ENCODE measurements at regions not wholly inside any gene's neighbourhood (a gene's known extent, or its start where the extent isn't known, plus 50 kb on each side); places are given as distances from the start of the nearest gene placed in this dataset.
"Not testable (repeated sequence)": the region's sequence is repeated elsewhere in the genome, so short reads cannot be mapped to it uniquely, and the experiment has no call there.

DNA sequence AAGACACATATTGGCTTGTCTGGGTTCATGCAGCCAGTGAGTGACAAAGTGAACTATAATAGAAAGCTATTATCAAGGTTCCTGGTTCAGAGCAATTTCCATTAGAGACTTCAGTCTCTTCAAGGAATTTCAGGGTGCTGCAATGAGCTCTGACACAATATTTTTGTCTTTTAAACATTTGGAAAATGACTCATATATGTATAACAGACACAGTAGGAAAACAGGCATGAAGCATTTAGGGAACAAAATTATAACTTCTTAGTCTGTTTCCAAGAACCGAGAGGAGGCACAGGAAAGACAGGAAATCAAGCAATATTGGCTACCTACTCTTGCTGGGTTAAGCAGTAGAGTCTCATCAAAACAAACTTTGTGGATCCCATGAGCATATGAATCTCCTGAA is 170.4 kb downstream of the PTPRC start:
- no peak for DNase-seq

DNA sequence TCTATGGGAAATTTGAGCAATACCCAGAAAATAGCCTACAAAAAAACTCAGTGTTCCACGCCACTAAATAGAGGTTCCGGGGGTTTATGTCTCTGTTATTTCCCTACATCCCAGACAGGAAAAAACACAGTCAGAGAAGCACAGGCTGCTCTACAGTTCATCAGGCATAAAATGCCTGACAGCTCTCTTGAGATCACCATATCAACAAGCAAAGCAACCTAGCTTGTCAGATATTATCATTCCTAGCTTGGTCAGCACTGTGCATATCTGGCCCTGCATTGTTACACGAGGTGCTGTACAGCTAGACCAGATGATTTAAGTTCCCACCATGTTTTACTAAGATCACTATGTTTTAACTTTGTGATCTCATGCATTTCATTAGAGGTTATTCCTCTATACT is 172.6 kb downstream of the PTPRC start:
- no peak for DNase-seq

DNA sequence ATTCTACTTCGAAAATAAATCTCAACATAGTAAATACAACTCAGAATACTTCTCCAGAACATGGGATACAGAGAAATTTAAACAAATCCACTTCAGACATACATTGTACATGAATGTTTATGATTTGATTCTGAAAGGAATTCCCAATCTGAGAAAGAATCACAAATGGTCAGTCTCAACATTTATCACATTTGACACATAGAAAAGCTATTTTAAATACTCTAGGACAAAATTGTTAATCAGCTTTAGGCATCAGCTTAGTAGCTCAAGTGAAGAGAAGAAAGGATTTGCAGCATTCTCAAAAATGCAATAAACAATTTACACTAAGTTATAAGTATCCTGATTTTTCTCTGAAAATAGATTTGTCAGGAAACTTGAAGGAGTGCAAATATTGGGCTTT is 184.8 kb downstream of the PTPRC start:
- DNase-seq: no peak

DNA sequence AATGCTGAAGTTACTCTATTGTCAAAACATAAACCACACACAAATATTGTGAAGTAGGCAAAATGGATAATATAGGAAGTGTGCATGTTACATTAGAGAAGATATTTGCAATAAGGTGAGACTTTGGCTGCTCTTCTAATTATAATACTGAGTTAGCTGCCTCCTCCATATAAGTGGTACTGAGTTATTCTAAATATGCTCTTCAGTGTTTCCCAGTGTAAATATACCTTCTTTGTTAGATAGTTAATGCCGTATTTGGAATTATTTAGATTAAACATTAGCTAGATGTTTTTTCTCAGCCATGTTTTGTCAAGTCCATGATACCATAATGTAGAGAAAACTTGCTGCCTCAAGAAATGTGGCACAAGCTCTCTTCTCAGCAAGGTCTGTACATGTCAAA is 186.4 kb downstream of the PTPRC start:
- no peak for DNase-seq

DNA sequence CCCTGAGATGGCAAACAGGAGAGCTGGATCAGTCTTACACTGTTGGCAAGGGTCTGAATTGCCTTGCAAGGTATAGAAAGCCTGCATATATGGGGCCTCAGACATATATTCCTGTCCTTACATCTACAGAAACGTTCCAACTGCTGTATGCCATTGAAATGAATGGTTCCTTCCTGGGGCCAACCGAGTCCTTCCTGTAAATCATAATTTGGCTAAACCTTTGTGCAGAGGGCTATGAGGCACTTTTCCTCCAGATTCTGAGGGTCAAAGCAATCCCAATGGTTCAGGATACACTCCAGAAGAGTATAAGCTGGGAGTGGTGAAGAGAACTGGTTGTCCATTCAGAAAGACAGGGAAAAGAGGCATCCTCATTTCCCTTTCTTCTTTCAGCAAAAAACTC is 190.5 kb downstream of the PTPRC start:
- no peak for DNase-seq

DNA sequence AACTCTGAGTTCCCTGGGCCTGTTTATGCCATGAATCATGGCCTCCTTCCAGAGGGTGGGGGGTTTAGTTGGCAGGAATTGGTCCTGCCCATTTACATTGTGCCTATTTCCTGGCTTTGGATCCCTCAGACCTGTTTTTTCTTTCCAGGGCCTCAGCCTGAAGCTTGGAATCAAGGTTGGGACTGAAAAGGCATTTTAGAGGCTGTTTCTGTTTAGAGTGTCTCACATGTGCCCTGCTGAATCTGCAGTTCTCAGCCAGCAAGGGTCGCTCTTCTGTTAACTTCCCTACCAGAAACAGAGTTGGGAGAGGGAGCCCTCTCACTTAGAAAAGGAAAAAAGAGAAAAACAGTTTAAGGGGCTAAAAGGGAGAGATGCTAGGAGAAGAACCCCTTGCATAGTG is 191.1 kb downstream of the PTPRC start:
- no peak for DNase-seq

DNA sequence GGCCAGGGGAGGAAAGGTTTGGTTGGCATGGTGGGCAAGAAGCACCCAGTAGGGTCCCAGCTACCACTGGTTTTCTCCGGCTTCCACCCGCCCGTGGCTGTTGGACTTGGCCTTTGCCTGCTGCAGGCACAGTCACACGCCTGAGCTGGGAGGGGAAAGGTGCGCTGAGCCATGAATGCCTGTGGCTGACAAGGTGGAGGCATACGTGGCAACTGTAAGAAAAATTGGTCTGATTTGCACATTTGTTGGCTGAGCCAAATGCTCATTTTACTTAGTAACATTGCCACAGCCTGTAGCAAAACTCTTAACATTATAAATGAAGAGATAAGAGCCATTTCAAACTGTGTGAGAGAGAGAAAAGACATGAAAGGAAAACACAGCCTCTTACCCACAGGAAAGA is 191.6 kb downstream of the PTPRC start:
- DNase-seq: no peak

DNA sequence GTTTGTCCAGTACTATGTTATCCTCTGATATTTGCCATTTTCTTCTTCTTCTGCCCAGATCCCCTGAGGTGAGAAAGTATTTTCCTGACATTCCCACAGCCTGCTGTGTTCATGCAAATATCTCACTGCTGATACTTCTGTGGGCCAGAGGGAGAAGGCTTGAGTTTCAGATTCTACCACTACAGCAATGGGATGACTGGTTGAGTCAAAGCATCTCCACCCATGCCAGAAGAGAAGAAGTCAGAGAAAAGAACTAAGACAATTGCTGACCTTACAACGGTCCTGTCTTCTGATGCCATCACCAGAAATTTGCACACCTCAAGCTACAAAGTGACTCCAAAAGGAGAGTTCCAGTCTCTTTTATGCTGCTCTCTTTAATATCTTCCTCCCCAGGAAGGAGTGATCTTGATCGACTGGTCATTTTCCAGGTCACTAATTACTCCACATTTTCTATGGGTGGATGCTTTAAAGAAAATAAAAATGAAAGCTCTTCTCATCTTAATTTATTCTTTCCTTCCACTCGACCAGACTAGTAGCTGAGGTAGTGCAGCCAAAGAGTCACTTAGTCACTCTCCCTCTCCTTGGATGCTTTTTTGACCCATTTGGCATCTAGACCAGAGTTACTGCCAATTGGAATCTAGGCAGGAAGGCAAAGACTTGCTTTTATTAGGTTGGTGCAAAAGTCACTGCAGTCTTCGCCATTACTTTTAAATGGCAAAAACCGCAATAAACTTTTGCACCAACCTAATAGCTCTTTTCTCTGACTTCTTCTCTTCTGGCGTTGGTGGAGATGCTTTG is 195.1 kb downstream of the PTPRC start:
- no peak for DNase-seq

DNA sequence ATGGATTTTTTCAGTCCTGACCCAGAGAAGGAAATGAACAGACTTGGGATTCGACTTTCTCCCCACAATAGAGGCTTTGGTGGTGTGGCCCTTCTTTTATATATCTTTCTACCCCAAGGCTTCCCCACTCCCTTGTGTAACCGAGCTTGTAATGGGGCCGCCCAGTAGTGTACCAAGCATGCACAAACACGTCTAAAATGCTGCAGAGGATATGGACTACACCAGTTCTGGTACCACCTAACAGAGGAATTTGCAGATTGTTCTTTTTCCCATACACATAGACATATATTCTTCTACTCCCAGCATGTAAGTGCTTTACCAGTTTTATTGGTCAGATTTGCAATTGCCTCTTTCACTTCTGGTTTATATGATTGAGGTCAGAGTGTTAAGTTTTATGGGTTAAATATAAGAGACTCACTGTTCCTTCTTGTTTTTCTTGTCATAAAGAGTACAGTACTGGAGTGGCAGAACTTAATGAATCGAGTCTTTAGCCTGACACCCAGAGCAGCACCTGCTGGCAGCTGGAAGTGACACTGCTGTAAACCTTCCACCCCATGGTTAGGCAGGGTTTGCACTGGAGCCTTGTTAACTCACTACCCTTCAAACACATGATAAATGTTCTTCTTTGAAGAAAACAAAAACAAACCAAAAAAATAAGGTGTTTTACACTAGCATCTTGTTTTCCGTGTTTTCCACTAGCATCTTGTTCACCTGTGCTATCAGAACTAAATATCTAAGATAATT is 198.6 kb downstream of the PTPRC start:
- no peak for DNase-seq

DNA sequence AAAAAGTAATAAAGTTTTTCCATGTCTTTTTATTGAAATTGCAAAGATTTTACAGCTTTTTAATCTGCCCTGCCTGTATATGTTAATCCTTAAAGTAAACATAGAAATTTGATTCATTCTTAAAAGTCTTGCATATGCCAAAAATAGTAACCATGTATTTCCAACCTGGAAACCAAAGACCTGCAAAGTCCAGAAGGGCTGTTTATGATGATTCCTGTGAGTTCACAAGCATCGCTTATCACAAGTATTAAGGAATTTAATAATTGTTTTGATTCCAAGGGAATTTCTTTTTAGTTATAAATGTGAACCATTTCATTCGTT is 199.1 kb downstream of the PTPRC start:
- no peak for DNase-seq

DNA sequence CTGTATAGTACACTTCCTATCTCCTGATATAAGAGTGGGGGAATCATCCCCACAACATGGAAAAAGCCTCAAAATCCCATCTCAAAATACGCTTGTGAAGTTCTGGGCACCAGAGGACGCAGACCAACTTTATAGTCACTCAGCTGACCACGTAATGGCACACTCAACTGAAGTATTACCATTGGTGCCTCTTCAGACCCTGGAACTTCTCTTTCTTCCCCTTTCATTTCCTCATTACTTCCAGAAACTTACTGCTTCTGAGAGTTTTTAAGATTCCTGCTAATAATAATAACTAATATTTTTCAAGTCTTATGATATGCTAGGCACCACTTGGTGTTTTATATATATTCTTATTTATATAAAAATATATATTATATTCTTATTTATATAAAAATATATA is 202.6 kb downstream of the PTPRC start:
- no peak for DNase-seq

DNA sequence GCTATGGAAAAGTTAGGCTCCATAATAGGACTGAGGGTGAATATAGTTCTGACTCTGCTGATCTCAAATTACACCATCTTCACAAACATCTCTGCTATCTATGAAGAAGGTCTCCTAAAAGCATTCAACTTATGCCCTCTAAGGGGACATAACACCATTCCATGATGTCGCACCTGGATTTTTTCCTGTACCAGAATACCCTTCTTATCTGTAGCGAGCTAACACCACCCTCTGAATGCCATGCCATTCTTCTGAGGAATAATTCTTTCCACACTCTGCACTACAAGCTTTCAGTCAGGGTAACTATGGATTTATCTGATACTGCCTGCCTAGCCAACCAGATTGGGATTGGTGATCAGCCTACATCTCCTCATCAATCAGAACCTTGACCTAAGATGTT is 203.8 kb downstream of the PTPRC start:
- no peak for DNase-seq

DNA sequence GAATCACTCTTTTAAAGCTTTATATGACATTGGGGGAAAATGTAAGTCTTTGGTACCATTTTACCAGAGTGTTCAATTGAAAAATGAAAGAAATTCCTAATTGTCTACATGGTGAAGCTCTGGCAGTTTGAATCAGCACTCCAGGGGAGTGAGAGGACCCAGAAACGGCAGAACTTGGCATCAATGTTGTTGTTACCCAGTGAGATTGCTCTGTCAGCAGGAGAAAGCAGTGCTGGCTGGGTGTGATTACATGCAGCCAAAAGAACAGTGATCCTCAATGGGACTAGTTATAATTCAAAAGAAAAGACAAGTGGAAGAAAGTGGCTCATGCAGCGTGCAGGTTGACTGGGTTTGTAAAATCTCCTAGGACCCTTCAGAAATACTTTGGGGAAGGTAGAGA is 206.4 kb downstream of the PTPRC start:
- DNase-seq: no peak

DNA sequence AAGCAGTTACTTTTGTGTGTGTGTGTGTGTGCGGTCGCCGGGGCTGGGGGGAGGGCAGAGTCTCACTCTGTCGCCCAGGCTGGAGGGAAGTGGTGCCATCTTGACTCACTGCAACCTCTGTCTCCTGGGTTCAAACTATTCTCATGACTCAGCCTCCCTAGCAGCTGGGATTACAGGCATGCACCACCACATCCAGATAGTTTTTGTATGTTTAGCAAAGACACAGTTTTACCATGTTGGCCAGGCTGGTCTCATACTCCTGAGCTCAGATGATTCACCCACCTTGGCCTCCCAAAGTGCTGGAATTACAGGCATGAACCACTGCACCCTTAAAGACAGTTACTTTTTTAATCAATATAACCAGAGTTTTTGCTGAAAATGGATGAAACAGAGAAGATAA is 207.0 kb downstream of the PTPRC start:
- no peak for DNase-seq

DNA sequence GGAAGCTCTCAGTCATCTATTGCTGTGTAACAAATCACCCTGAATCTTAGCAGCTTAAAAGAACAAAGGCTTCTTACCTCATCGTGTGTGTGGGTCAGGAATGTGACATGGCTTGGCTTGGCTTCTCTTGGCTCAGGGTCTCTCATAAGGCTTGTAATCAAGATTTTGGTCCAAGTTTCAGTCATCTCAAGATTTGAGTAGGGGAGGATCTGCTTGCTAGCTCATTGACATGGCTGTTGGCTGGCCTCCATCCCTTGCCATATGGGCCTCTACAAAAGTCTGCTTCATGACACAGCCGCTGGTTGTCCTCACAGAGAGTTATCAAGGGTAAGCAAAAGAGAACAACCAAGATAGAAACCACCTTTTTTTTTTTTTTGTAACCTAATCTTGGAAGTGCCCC is 207.7 kb downstream of the PTPRC start:
- no peak for DNase-seq

DNA sequence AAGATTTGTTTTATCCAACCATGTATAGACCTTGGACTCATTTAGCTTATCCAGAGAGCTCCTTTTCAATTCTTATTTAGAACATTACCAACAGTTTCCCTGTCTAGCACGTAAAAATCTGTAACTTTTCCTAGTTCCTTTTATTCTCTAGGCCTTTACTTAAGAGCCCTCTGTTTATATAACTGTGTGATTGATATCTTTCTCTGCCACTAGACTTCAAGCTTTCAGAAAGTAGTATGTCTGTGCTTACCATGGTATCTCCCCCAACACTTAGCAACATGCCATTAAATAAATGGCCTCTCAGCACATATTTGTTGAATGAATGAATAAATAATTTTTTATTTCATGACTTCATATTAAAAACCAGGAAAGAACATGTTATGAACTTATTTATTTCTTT is 209.4 kb downstream of the PTPRC start:
- DNase-seq: no peak

DNA sequence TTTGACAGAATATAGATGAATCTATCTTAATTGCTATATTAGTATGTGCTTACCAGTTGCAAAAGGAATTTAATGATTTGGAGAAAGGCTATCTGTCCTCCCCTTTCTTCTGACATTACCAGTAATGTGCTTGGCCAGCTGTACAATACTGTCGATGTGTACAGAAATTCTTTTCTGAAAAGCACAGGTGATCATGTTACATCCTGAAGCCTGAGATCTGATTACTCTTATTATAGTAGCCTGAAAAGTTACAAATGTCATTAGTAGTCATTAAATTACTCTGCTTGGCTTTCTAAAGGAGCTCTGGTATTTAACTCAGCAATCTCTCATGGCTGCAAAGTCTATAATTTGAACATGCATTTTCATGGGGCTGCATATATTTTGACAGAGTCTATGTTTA is 209.8 kb downstream of the PTPRC start:
- DNase-seq: no peak

DNA sequence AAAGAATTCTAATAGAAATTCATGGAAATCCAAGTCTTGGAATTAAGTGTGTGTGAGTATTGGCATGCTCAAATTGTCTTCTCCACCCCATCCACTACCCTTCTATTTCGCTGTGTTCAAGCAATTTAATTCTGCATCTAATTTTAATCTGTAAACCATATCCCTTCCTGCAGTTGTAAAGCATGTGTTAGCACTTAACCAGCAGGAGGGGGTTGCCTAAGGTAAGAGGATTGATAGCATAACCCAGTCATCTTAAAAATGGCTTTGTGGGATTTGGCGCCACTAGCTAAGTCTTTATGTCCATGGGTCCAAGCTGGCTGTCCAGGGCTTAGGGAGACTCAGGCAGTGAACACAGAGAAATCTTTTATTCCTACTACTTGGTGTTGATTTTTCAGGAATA is 210.3 kb downstream of the PTPRC start:
- no peak for DNase-seq

DNA sequence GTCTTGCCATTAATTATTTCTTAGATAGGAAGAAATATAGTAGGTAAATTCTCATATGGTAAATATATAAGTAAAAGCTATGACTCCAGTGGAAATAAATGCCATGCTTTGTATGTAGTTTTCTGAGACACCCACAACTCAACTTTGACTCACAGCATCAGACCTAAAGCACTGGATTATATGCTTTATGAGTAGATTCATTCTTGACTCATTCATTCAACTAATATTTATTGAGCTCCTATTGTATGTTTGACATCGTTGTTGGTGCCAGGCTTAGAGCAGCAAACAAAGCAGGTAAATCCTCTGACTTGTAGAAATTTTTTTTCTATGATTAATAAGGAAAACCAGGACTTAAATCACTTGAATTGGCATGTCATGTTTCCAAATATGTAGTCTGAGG is 211.4 kb downstream of the PTPRC start:
- DNase-seq: no peak

DNA sequence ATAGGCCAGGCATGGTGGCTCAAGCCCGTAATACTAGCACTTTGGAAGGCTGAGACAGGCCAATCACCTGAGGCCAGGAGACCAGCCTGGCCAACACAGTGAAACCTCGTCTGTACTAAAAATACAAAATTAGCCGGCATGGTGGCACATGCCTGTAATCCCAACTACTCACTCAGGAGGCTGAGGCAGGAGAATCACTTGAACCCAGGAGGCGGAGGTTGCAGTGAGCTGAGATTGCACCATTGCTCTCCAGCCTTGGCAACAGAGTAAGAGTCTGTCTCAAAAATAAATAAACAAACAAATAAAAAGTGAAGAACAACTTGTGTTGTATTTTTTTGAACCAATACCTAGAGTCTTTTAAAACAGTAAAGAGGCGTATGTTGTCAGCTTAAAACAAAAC is 212.1 kb downstream of the PTPRC start:
- not testable (repeated sequence) for DNase-seq

DNA sequence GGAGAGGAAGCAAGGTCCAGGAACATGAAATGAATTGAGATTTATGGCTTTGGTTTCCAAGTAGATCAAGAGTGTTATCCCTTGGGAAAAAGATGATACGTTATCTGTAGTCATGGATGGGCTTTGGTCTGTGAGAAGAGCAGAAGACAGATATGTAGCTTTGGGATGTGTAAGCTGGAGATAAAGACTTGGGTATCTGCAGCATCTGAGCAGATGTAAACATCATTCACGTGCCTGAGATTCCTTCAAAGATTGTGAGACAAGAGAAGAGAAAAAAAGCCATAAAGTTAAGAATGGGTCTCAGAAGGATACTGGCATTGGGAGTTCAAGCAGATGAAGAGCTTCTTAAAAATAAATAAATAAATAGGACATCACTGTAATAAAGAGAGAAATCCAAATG is 217.8 kb downstream of the PTPRC start:
- no peak for DNase-seq

DNA sequence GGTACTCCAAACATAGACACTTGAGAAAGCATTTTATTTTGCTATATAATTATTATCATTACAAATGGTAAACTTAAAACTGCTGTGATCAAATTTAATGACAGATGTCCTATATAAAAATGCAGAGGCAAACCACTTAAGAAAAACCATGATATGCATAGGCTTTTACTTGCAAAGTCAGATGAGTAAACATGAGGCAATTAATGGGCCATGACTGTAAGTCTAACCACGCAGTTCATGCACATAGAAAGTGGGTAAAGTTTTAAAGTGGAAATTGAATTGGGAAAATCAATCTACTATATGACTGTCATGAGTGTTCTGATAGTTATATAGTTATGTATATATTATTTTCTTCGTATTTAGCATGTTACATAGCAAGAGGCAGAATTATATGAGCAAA is 219.2 kb downstream of the PTPRC start:
- no peak for DNase-seq

DNA sequence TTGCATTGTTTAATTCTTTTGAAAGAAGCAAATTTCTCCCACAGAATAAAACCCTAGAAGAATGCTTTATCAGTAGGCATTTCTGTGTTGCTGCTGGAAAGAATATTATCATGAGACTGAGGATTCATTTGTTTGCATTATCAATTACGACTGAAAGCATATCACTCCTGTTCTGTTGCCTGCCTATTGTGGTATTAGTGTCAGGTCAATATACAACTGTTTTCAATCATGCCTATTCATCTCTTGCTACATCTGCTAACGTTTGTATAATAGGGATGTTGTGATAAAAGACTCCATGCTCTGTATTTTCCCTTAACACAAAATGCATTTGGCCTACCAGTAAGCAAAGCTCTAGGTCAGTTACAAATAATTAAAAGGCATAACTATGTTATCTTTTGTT is 221.5 kb downstream of the PTPRC start:
- DNase-seq: no peak

DNA sequence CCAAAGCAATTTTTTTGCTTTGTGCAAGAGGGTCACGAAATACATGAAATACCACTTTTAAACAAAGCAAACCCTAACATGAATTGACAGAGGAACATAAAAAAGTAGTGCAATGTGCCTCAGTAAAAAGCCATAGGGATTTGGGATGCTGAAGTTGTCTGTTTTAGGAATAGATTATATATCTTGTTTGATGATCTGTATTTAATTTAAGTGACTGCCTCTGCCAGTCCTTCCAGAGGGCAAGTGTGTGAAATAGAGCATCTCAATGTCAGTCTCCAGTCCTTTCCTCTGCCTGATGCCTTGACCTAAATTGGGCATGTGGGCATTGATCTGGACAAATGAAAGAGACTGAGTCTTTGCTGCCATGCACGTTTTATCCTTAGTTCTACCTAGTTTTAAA is 222.8 kb downstream of the PTPRC start:
- DNase-seq: no peak

DNA sequence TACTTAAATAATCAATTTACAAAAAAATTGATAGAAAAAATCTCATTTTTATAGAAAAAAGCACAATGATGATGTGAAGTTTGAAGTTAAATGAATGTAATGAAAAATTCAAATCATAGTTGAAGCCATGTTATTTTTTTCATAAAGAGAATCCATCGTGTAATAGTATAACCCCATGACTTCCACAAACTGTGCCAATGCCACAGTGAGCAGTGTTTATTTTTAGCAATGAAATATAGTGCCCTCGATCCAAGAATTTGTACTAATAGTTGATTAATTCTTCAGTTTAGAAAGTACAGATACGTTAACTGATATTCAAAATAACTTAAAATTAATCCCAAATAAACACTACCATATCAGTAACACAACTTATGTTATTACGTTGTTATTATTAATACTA is 225.9 kb downstream of the PTPRC start:
- DNase-seq: no peak
